IPS-18a (cell line): ENCODE measurements at regions not wholly inside any gene's neighbourhood (a gene's known extent, or its start where the extent isn't known, plus 50 kb on each side); places are given as distances from the start of the nearest gene placed in this dataset.

Source experiments
- H3K27ac ChIP-seq: one replicate; pipeline ENCODE4 v1.5.1; 2013; ENCODE audit warnings: low read length
- H3K27me3 ChIP-seq: one replicate; pipeline ENCODE4 v1.6.1; 2013; ENCODE audit warnings: mild to moderate bottlenecking, low read length; ENCODE audit not compliant: control insufficient read depth, insufficient read depth
- H3K36me3 ChIP-seq: one replicate; pipeline ENCODE4 v1.6.1; 2013; ENCODE audit warnings: low read depth, low read length; ENCODE audit not compliant: control insufficient read depth
- H3K4me1 ChIP-seq: one replicate; pipeline ENCODE4 v1.6.1; 2013; ENCODE audit warnings: low read depth, low read length; ENCODE audit not compliant: control insufficient read depth
- H3K4me3 ChIP-seq: one replicate; pipeline ENCODE4 v1.5.1; 2013; ENCODE audit warnings: low read length
- H3K9ac ChIP-seq: one replicate; pipeline ENCODE4 v1.6.1; 2013; ENCODE audit warnings: mild to moderate bottlenecking, low read length, moderate library complexity
- H3K9me3 ChIP-seq: one replicate; pipeline ENCODE4 v1.6.1; 2013; ENCODE audit warnings: low read depth, low read length; ENCODE audit not compliant: control insufficient read depth

- Histone ChIP-seq H3K9ac (no peak overlapping the region), H3K36me3 (no peaks in the 10 kb centered on the region), H3K27ac (no peak overlapping the region), H3K4me1 (peaks cover 20% of the 10 kb centered on the region), H3K9me3 (no peaks in the 10 kb centered on the region), H3K4me3 (no peak overlapping the region), H3K27me3 (no peaks in the 10 kb centered on the region)
Observed at GRCh38 chr18:78587626-78588600, 391.7 kb upstream of the SALL3 start.

DNA sequence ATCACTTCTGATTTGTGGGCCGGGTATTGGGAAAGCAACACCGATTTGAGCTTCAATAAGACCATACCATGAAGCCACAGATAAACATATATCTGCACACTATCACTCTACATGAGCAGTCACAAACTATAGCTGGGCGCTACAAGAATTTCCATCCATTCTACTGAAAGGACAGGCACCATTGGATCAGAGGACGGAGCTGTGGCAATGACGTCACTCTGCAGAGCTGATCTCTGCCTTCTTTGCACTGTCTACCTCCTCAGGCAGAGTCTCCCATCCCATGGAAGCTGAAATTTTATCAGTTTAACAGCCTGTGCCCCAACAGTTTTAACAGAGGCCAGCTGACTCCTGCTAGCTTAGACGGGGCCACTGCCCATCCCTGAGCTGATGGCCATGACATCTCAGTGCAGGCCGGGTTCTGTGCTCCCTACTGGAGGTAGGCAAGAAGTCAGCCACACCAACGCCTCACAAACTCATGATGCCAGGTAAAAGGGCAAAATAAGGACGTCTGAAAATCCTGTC is 389.6 kb upstream of the SALL3 start:
- peaks cover 20% of the 10 kb centered on the region for H3K4me1 ChIP-seq
- H3K36me3 ChIP-seq, result no peaks in the 10 kb centered on the region
- H3K27ac ChIP-seq, result no peak overlapping the region
- H3K9ac ChIP-seq, result no peak overlapping the region
- H3K4me3 ChIP-seq, result no peak overlapping the region
- no peaks in the 10 kb centered on the region for H3K9me3 ChIP-seq
- no peaks in the 10 kb centered on the region for H3K27me3 ChIP-seq

DNA sequence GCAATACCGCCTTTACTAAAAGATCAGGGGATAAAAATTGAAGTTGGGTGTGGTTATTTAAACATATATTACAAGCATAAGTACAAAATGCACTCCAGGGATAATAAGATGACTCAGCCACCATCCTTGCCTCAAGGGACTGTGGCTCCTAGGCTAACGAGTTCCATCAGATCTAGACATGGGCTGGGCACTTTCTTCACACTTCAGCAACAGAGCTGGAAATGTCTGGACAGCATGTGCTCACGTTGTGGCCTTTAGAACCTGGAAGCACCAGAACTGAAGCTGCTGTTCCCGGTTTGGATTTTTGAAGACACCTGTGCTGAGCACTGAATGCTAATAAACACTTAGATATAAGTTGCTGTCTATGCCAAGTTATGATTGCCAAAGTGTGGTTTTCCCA is 384.2 kb upstream of the SALL3 start:
- Histone ChIP-seq H3K4me3 (no peak overlapping the region), H3K9ac (no peak overlapping the region), H3K4me1 (peaks cover 15% of the 10 kb centered on the region), H3K9me3 (no peaks in the 10 kb centered on the region), H3K36me3 (no peaks in the 10 kb centered on the region), H3K27me3 (no peaks in the 10 kb centered on the region), H3K27ac (no peak overlapping the region)

DNA sequence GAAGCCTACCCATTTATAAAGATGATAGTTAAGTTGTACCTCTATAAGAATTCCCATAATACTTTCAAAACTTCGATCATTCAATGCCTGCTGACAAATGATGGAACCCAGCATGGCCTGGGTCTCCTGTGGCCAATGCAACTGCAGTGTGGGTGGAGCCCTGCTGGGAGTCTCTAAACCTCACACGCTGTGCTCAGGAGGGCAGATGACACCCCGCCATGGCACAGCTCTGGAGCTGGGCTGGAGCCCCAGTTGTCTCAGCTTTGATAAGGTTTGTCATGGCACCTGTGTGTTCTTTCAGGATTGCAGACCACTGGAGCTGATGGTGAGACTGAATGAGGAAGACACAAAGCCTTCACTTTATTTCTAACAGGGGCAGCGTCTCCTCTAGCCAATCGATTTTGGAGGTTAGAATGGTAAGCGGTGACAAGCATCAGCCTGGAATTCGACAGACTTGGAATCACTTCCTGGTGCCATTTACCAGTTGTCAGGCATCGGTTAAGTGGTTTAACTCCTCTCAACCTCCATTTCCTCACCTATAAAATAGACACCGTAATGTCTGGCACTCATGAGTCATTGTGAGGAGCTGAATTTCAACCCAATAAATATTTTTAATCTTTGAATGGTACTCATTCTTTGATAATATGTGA is 383.6 kb upstream of the SALL3 start:
- H3K4me3 ChIP-seq, result no peak overlapping the region
- no peaks in the 10 kb centered on the region for H3K27me3 ChIP-seq
- H3K27ac ChIP-seq, result no peak overlapping the region
- H3K36me3 ChIP-seq, result no peaks in the 10 kb centered on the region
- no peaks in the 10 kb centered on the region for H3K9me3 ChIP-seq
- no peak overlapping the region for H3K9ac ChIP-seq
- H3K4me1 ChIP-seq, result peaks cover 15% of the 10 kb centered on the region

DNA sequence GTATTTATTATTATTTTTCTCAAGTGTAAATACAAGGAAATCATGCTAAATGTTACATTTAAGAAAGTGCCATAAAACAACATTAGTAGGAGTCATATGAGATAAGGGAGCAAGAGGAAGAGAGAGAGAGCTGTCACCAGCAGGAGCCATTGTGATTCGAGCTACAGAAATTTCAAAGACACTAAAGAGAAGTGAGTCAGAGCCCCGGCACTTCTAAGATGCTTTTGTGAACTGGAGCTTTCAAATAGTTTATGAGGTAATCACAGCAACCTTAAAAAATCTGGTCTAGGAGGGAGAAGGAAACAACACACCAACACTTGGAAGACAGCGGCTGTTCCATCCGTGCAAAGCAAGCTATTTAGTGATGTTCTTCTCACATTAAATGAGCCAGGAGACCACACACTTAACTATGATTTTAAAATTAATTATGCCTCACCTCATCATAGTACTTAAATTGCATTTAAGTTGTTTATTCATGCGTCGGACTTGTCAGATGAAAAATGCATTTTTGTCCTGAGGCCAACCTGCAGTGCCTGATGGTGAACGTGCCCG is 382.7 kb upstream of the SALL3 start:
- Histone ChIP-seq H3K27ac (no peak overlapping the region), H3K36me3 (no peaks in the 10 kb centered on the region), H3K9me3 (no peaks in the 10 kb centered on the region), H3K4me3 (no peak overlapping the region), H3K27me3 (no peaks in the 10 kb centered on the region), H3K9ac (no peak overlapping the region), H3K4me1 (peaks cover 15% of the 10 kb centered on the region)

GRCh38 chr18:78601349-78601748 is 378.3 kb upstream of the SALL3 start:
- H3K4me3 ChIP-seq, result no peak overlapping the region
- no peaks in the 10 kb centered on the region for H3K27me3 ChIP-seq
- no peak overlapping the region for H3K27ac ChIP-seq
- peaks cover 8% of the 10 kb centered on the region for H3K4me1 ChIP-seq
- no peaks in the 10 kb centered on the region for H3K9me3 ChIP-seq
- H3K36me3 ChIP-seq, result no peaks in the 10 kb centered on the region
- no peak overlapping the region for H3K9ac ChIP-seq

DNA sequence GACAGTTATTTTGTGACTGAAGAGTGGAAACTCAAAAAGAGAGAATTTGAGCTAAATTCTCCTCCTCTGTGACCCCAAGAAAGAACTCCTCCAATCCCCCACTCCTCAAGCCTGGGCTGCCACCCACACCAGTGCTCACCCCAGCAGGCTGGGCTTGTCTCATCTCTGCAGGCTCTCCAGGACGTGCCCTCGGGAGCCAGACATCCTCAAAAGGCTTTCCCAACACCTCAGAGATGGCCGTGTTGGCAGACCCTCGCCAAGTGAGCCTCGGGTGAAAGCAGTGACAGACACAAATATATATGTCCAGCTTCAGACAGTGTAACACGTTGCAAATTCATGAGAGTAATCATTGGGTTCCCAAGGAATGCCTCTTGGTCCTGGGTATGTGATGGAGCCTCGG is 377.7 kb upstream of the SALL3 start:
- Histone ChIP-seq H3K4me1 (peaks cover 3% of the 10 kb centered on the region), H3K36me3 (no peaks in the 10 kb centered on the region), H3K27ac (no peak overlapping the region), H3K9ac (no peak overlapping the region), H3K4me3 (no peak overlapping the region), H3K27me3 (no peaks in the 10 kb centered on the region), H3K9me3 (no peaks in the 10 kb centered on the region)

DNA sequence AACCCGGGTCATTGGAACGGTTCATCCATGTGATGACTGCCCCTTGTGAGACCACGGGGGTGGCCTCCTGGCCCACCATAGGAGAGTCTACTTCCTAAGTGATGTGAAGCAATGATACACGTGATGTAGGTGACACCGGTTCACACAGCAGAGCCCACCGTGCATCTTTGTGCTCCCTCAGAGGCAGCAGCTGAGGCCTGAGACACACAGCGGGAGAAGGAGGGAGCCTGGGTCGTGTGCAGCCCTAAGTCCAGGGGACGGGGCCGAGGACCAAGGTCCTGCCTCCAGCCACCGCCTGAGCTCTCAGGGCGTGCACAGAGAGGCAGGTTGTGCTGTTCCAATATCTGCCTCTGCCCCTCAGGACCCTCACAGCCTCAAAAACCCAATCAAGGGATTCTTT is 377.2 kb upstream of the SALL3 start:
- H3K36me3 ChIP-seq, result no peaks in the 10 kb centered on the region
- H3K27ac ChIP-seq, result no peak overlapping the region
- H3K27me3 ChIP-seq, result no peaks in the 10 kb centered on the region
- H3K9me3 ChIP-seq, result no peaks in the 10 kb centered on the region
- no peak overlapping the region for H3K9ac ChIP-seq
- H3K4me1 ChIP-seq, result no peaks in the 10 kb centered on the region
- no peak overlapping the region for H3K4me3 ChIP-seq

- Histone ChIP-seq H3K27ac (no peak overlapping the region), H3K9me3 (no peaks in the 10 kb centered on the region), H3K4me3 (no peak overlapping the region), H3K9ac (no peak overlapping the region), H3K27me3 (no peaks in the 10 kb centered on the region), H3K4me1 (no peaks in the 10 kb centered on the region), H3K36me3 (no peaks in the 10 kb centered on the region)
Observed at GRCh38 chr18:78603102-78603983, 376.3 kb upstream of the SALL3 start.

GRCh38 chr18:78605255-78605654 is 374.4 kb upstream of the SALL3 start:
- H3K27ac ChIP-seq, result no peak overlapping the region
- no peak overlapping the region for H3K9ac ChIP-seq
- no peaks in the 10 kb centered on the region for H3K9me3 ChIP-seq
- no peaks in the 10 kb centered on the region for H3K27me3 ChIP-seq
- no peaks in the 10 kb centered on the region for H3K36me3 ChIP-seq
- H3K4me1 ChIP-seq, result no peaks in the 10 kb centered on the region
- H3K4me3 ChIP-seq, result no peak overlapping the region

- H3K27ac ChIP-seq, result no peak overlapping the region
- no peaks in the 10 kb centered on the region for H3K27me3 ChIP-seq
- H3K9me3 ChIP-seq, result no peaks in the 10 kb centered on the region
- no peaks in the 10 kb centered on the region for H3K36me3 ChIP-seq
- H3K4me3 ChIP-seq, result no peak overlapping the region
- no peaks in the 10 kb centered on the region for H3K4me1 ChIP-seq
- no peak overlapping the region for H3K9ac ChIP-seq
Observed at GRCh38 chr18:78607221-78607620, 372.4 kb upstream of the SALL3 start.
